Kidney (tissue), 13 donors: ENCODE measurements at regions not wholly inside any gene's neighbourhood (a gene's known extent, or its start where the extent isn't known, plus 50 kb on each side); places are given as distances from the start of the nearest gene placed in this dataset.
A peak's percentile ranks its signal among the peaks of the same experiment; 100 is the strongest.

Source experiments
- DNase-seq, 5 donors: peaks; one replicate each; pipeline ENCODE4 v3.0.0-alpha.2; 2013 to 2020
- FAIRE-seq: peaks from 2 replicates; lab custom pipeline; 2012; peaks lifted over from hg19 to GRCh38; lab: Jason Lieb, UNC
- H3K27ac ChIP-seq, 2 donors: one replicate each; pipeline ENCODE4 v1.7.0; 2013; ENCODE audit warnings: low read depth in 2 of 2, low read length in 2 of 2, inconsistent platforms in 1 of 2
- H3K27me3 ChIP-seq: one replicate; pipeline ENCODE4 v1.7.1; 2013; ENCODE audit warnings: low read length, inconsistent platforms; ENCODE audit not compliant: control insufficient read depth, insufficient read depth
- H3K36me3 ChIP-seq, 3 donors: one replicate each; pipeline versions ENCODE4 v1.7.0 to v1.7.1; 2013; ENCODE audit warnings: low read length in 3 of 3, control low read depth in 1 of 3, inconsistent platforms in 1 of 3; ENCODE audit not compliant: insufficient read depth in 3 of 3, control insufficient read depth in 2 of 3
- H3K4me1 ChIP-seq, 3 donors: one replicate each; pipeline versions ENCODE4 v1.7.0 to v1.7.1; 2013; ENCODE audit warnings: low read length in 3 of 3, inconsistent platforms in 1 of 3, low read depth in 1 of 3; ENCODE audit not compliant: control insufficient read depth in 2 of 3, insufficient read depth in 2 of 3
- H3K4me3 ChIP-seq, 3 donors: one replicate each; pipeline versions ENCODE4 v1.7.0 to v1.8.1; 2013; ENCODE audit warnings: low read length in 3 of 3, control low read depth in 1 of 3, inconsistent platforms in 1 of 3
- H3K9ac ChIP-seq, 3 donors: one replicate each; pipeline versions ENCODE4 v1.7.0 to v1.7.1; 2013; ENCODE audit warnings: low read length in 3 of 3, control low read depth in 1 of 3, inconsistent platforms in 1 of 3
- H3K9me3 ChIP-seq, 3 donors: one replicate each; pipeline versions ENCODE4 v1.7.0 to v1.7.1; 2013; ENCODE audit warnings: low read length in 3 of 3, control low read depth in 1 of 3, inconsistent platforms in 1 of 3; ENCODE audit not compliant: control insufficient read depth in 2 of 3, insufficient read depth in 1 of 3
- CTCF ChIP-seq: IDR thresholded peaks from 3 replicates; pipeline ENCODE4 v1.5.1; 2012; ENCODE audit warnings: mild to moderate bottlenecking, moderate library complexity, borderline replicate concordance; ENCODE audit not compliant: insufficient read depth; ENCODE audit errors: extremely low read depth
- intact Hi-C: fragments of 100-400 bp; cut with DNase I; formaldehyde crosslinking; loops from one replicate; pipeline ENCODE4 v1.11.1; 2022
- donor health status: control.
- donor health status: control.
- donor health status: control.
- donor health status: control.
- donor health status: control.
- donor health status: DM: yes; HTN: yes; CAD: no.
- donor health status: Normal renal cell carcinoma (clear cell type).

- no peaks in the 10 kb centered on the region for H3K36me3 ChIP-seq
- no peaks in the 10 kb centered on the region for H3K27me3 ChIP-seq
- H3K27ac ChIP-seq, result no peak overlapping the region
- DNase-seq (no peak), FAIRE-seq (no peak)
- H3K4me1 ChIP-seq, result no peaks in the 10 kb centered on the region
- no peaks in the 10 kb centered on the region for H3K9me3 ChIP-seq
- intact Hi-C loops, result no loop called here
- no peak overlapping the region for H3K4me3 ChIP-seq
- H3K9ac ChIP-seq, result no peak overlapping the region
- TF ChIP-seq CTCF, result no peak
Observed at GRCh38 chr15:75136118-75136517, 65.6 kb upstream of the C15orf39 start.

- Histone ChIP-seq H3K4me3 (no peak overlapping the region), H3K36me3 (no peaks in the 10 kb centered on the region), H3K27ac (no peak overlapping the region), H3K9ac (no peak overlapping the region), H3K4me1 (no peaks in the 10 kb centered on the region), H3K9me3 (no peaks in the 10 kb centered on the region), H3K27me3 (no peaks in the 10 kb centered on the region)
- FAIRE-seq (no peak), DNase-seq (no peak)
- TF ChIP-seq CTCF, result no peak
- intact Hi-C loops, result no loop called here
Observed at GRCh38 chr15:75136758-75137157, 64.9 kb upstream of the C15orf39 start.

- H3K27me3 ChIP-seq, result no peaks in the 10 kb centered on the region
- FAIRE-seq (no peak), DNase-seq (peak in 1 of 5 donors; percentile 4)
- intact Hi-C loops, result no loop called here
- no peak overlapping the region for H3K4me3 ChIP-seq
- H3K4me1 ChIP-seq, result no peaks in the 10 kb centered on the region
- TF ChIP-seq CTCF, result no peak
- H3K9me3 ChIP-seq, result peaks cover 0 to 13% (median 9%) of the 10 kb centered on the region in 3 donors
- H3K27ac ChIP-seq, result no peak overlapping the region
- no peaks in the 10 kb centered on the region for H3K36me3 ChIP-seq
- H3K9ac ChIP-seq, result no peak overlapping the region
Observed at GRCh38 chr15:75138016-75138999, 63.4 kb upstream of the C15orf39 start.
